Brain pericyte (primary cell): ENCODE measurements at regions not wholly inside any gene's neighbourhood (a gene's known extent, or its start where the extent isn't known, plus 50 kb on each side); places are given as distances from the start of the nearest gene placed in this dataset.

Experiments used
- DNase-seq: peaks from one replicate; pipeline ENCODE4 v3.0.0-alpha.2; 2012; ENCODE audit warnings: low read depth, low spot score

DNA sequence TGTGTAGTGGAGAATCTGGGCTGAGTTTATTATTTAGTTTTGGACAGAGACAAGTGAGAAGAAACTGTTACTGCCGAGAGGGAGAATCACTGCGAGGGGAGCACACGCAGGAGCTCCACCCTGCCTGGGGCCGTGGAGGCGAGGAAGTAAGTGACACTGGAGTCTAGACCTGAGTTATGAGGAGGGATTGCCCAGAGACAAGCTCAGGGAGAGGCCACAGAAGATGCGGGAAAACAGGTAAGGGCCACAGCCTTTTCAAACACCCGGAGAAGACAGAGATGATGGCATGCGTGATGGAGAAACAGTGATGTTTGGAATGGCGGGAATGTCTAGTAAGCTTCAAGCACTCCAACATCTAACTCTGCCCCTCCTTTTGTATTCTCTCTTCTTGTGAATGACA, 84.1 kb downstream of the TNFSF11 start:
- DNase-seq: no peak

- DNase-seq: no peak
These were observed 86.5 kb downstream of the TNFSF11 start for GRCh38 chr13:42660333-42660965.

DNA sequence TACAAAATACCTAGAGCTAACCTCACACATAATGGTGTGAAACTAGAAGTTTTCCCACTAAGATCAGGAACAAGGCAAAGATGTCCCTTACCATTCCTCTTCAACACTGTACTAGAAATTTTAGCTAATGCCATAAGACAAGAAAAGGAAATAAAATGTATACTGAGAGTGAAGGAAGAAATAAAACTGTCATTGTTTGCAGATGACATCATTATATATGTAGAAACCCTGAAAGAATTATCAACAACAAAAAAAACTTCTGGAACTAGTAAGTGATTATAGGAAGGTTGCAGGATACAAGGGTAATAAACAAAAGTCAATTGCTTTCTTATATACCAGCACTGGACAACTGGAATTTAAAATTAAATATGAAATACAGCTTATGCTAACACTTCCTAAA, 93.7 kb downstream of the TNFSF11 start:
- DNase-seq: no peak

GRCh38 chr13:42671502-42671901, 97.5 kb downstream of the TNFSF11 start:
- no peak for DNase-seq

DNA sequence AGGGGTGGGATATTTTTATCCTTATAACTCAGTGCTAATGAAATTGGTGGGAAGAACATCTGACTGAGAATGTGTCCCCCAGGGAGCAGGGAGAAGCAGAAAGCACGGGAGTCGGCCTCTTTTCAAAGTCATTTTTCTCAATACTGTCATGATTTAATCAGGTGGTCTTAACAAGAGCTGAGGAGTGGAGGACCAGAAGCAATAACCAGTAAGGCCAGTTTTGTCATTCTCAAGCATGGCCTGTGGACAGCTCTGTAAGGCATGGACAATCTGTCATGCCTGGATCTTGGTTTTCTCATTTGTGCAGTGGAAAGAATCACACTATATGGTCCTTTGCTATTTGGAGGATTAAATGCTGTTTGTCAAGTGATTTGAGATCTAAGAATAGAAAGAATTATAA, 99.7 kb downstream of the TNFSF11 start:
- DNase-seq: no peak

DNA sequence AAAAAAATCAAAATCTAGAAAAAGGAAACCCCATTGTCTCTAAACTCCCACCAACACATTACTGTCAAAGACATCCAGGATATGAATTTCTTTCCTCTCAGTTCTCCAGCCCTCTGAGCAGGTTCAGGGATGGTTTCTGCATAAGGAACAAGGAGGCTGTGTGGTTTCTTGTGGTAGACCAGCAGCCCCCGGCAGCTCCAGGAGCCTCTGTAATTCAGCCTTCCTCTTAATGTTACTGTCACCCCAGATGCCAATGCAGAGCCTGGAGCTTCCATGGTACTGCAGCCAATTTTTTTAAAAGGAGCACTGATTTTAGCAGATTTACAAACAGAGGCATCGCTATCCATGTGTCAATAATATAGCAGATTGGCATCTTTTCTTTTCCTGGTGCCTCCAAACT, 100.6 kb upstream of the FAM216B start:
- DNase-seq: no peak

- DNase-seq: no peak
These were observed 99.9 kb upstream of the FAM216B start for GRCh38 chr13:42681326-42682100.

DNA sequence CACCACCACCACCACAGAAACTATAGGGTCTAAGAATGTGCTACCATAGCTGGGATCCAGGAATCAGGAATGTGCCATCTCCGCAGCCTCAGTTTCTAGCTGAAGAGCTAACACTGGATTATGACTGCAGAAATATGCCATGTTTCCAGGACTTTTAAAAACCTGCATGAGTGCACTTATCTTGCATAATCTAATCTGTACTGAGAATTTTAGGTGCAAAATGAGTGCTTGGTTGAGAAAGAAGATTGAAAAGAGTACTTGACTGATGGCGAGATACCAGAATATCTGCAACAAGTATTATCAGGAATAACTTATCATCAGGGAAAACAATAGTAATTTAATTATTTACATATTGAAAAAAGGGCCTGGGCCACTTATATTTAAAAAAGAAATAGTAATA, 97.2 kb upstream of the FAM216B start:
- no peak for DNase-seq

DNA sequence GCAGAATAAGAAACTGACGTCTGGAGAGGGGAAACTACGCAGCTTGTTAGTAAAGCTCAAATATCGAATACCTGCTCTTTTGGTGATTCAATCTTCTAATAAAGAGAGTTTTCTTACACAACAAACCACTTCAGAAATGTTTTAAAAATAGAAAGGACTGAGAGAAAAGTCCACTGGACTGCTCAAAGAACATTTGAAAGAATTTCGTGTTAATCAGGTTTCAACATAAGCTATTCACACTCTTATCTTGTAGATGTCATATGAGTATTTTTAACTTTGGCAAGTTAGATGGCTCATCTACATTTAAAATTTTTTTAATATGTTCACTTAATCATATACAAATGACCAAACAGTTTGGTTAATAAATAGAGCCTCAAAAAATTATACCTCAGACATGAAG, 95.6 kb upstream of the FAM216B start:
- no peak for DNase-seq

DNA sequence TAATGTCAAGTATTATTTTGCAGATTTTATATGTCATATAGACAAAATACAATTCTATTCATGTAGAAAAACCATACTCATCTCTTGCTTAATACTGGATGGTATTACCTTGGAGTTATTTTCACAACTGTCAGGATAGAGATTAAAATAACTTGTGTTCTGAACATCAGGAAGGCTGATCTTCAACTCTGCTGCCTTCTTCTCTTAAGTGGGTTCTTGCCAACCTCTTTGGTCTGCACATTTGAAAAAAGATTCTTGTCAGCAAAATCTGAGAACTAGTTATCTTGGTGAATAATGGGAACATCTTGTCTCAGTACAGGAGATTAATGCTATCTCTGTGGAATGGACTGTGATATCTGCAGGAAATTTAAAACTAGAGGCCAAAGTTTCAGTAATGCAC, 95.2 kb upstream of the FAM216B start:
- no peak for DNase-seq

- no peak for DNase-seq
These were observed 92.6 kb upstream of the FAM216B start for GRCh38 chr13:42688821-42689220.

GRCh38 chr13:42696191-42696590, 85.2 kb upstream of the FAM216B start:
- DNase-seq: no peak

DNA sequence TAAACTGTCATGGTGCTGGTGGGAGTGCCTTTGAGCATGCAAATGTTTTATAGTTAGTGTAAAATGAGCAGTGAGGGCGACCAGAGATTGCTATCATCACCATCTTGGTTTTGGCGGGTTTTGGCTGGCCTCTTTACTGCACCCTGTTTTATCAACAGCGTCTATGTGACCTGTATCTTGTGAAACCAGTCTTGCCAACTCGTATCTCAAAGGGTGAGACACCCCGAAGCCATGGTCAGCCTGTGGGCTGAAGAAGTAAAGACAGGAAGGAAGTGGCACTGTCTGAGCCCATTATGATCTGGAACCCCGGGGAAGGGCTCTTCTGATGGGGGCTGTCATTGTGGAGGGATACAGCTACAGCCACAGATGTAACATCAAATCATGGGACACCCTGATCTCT, 81.5 kb upstream of the FAM216B start:
- no peak for DNase-seq

GRCh38 chr13:42702716-42703115, 78.7 kb upstream of the FAM216B start:
- DNase-seq: peak; percentile 12

DNA sequence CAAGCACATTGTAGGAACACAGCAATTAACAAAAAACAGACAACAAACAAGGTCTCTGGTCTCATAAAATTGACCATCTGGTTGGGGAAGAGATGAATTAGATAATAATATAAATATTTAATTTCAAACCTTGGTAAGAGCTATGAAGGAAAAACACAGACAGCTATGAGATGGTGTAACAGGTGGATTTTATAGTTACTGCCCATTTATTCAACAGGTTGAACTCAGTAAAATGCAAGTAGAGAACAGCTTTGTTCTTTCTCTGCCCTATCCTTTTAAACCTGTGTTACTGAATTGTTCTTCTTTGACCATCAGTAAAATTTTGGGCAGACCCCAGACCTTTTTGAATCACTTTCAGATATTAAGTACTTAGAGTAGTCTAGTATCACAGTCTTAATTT, 77.6 kb upstream of the FAM216B start:
- DNase-seq: no peak

- DNase-seq: no peak
These were observed 75.1 kb upstream of the FAM216B start for GRCh38 chr13:42706286-42706685.

DNA sequence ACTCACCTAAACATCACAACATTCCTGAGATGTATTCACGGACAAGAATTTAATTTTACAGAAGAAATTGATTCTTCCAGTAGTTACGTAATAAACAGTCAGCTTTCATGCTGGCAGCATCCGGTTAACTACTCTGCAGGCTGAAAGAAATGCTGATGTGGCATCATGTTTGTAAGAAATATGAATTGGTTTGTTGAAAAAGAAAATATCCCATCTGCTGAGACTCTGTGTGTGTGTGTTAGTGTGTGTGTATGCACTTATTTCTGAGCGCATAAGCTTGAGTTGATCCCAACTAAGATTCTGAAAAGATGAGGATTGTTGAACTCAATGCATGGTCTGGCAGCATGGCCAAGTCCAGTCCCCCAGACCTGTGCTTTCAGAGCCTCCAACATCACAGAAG, 74.3 kb upstream of the FAM216B start:
- DNase-seq: peak; percentile 25

GRCh38 chr13:42707586-42707985, 73.8 kb upstream of the FAM216B start:
- DNase-seq: no peak

DNA sequence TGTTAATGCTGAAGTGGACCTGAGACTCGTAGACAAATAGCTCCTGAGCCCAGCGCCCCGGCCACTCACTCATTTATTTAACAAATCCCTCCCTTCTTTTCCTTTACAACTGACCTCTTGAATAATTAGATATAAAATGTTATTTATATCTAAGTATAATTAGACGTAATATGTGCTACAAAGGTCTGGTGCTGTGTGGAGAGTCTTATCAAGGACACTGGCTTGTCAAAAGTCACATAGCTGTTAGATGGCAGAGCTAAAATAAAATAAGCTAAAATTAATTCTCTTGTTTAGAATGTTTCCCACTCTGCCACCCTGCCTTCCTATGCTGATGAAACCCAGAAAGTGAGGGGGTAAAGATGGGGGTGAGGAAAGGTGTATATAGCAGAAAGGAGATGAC, 73.0 kb upstream of the FAM216B start:
- DNase-seq: no peak

DNA sequence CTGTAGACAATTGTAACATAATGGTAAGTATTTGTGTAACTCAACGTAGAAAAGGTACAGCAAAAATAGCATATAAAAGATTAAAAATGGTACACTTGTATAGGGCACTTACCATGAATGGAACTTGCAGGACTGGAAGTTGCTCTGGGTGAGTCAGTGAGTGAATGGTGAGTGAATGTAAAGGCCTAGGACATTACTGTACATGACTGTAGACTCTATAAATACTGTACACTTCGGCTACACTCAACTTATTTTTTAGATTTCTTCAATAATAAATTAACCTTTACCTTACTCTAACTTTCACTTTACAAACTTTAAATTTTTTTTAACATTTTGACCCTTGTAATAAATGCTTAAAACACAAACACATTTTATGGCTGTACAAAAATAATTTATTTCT, 72.1 kb upstream of the FAM216B start:
- no peak for DNase-seq

DNA sequence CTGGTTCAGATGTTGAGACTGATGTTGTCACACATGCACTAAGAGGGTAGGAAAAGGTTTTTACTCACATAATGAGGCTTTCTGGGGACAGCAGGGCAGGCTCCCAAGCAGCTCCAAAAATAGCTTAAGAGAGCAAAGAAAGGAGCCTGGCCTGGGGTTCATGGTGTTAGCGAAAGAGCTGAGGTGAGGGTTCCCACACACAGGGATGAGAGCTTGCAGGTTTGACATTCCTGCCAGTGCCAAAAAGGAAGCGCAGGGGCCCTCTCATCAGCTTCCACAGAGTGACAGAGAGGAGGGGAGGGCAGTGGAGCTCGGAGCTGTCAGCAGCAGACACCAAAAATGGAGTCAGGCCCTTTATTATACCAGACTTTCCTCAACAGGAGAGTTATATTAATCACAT, 65.5 kb upstream of the FAM216B start:
- DNase-seq: no peak

GRCh38 chr13:42717176-42717575, 64.2 kb upstream of the FAM216B start:
- no peak for DNase-seq

- peak; percentile 86 for DNase-seq
These were observed 61.1 kb upstream of the FAM216B start for GRCh38 chr13:42720113-42720857.
